Astrocyte (in vitro differentiated cells and primary cell): ENCODE measurements at regions not wholly inside any gene's neighbourhood (a gene's known extent, or its start where the extent isn't known, plus 50 kb on each side); places are given as distances from the start of the nearest gene placed in this dataset.

Experiments
- DNase-seq: peaks from one replicate; pipeline ENCODE4 v3.0.0-alpha.2; 2010; ENCODE audit warnings: low read depth
- FAIRE-seq: peaks from 2 replicates; lab custom pipeline; 2011; peaks lifted over from hg19 to GRCh38; lab: Jason Lieb, UNC
- H2AFZ ChIP-seq: 2 replicates; pipeline ENCODE4 v1.6.0; 2012; ENCODE audit warnings: low read depth, low read length, inconsistent platforms
- H3K27ac ChIP-seq: 2 replicates; pipeline ENCODE4 v1.5.1; 2011; ENCODE audit warnings: low read depth, low read length, inconsistent platforms
- H3K27me3 ChIP-seq: 2 replicates; pipeline ENCODE4 v1.6.0; 2011; ENCODE audit warnings: low read length, inconsistent platforms; ENCODE audit not compliant: insufficient read depth
- H3K36me3 ChIP-seq: 2 replicates; pipeline ENCODE4 v1.5.1; 2011; ENCODE audit warnings: low read length, inconsistent platforms; ENCODE audit not compliant: insufficient read depth
- H3K4me1 ChIP-seq: 2 replicates; pipeline ENCODE4 v1.5.1; 2011; ENCODE audit warnings: low read length, inconsistent platforms; ENCODE audit not compliant: insufficient read depth
- H3K4me2 ChIP-seq: 2 replicates; pipeline ENCODE4 v1.6.0; 2012; ENCODE audit warnings: low read length, inconsistent platforms
- H3K4me3 ChIP-seq: 2 replicates; pipeline ENCODE4 v1.5.1; 2011; ENCODE audit warnings: low read depth, mild to moderate bottlenecking, low read length, inconsistent platforms; ENCODE audit not compliant: insufficient read depth
- H3K79me2 ChIP-seq: 2 replicates; pipeline ENCODE4 v1.6.0; 2012; ENCODE audit warnings: mild to moderate bottlenecking, low read length, inconsistent platforms; ENCODE audit not compliant: insufficient read depth
- H3K9ac ChIP-seq: 2 replicates; pipeline ENCODE4 v1.6.0; 2012; ENCODE audit warnings: mild to moderate bottlenecking, low read length, inconsistent platforms
- H3K9me3 ChIP-seq: 2 replicates; pipeline ENCODE4 v1.5.1; 2012; ENCODE audit warnings: low read depth, mild to moderate bottlenecking, low read length, inconsistent platforms; ENCODE audit not compliant: insufficient read depth
- H4K20me1 ChIP-seq: 2 replicates; pipeline ENCODE4 v1.6.0; 2012; ENCODE audit warnings: low read length, inconsistent platforms; ENCODE audit not compliant: insufficient read depth
- H3K27ac Mint-ChIP-seq: one replicate; pipeline ENCODE4 v1.8.0; 2021; ENCODE audit warnings: mild to moderate bottlenecking, mixed read lengths; ENCODE audit not compliant: unreplicated experiment
- H3K27me3 Mint-ChIP-seq: one replicate; pipeline ENCODE4 v1.8.0; 2021; ENCODE audit warnings: low read depth, mixed read lengths; ENCODE audit not compliant: unreplicated experiment
- H3K36me3 Mint-ChIP-seq: one replicate; pipeline ENCODE4 v1.8.0; 2021; ENCODE audit warnings: low read depth, mixed read lengths; ENCODE audit not compliant: unreplicated experiment
- H3K4me1 Mint-ChIP-seq: one replicate; pipeline ENCODE4 v1.8.0; 2021; ENCODE audit warnings: low read depth, mixed read lengths; ENCODE audit not compliant: unreplicated experiment
- H3K4me3 Mint-ChIP-seq: one replicate; pipeline ENCODE4 v1.8.0; 2021; ENCODE audit warnings: mild to moderate bottlenecking, moderate library complexity, mixed read lengths; ENCODE audit not compliant: unreplicated experiment
- H3K9me3 Mint-ChIP-seq: one replicate; pipeline ENCODE4 v1.8.0; 2021; ENCODE audit warnings: mild to moderate bottlenecking, mixed read lengths; ENCODE audit not compliant: unreplicated experiment
- CTCF ChIP-seq: IDR thresholded peaks from 2 replicates; pipeline ENCODE4 v1.5.1; 2011; ENCODE audit warnings: low read depth, mild to moderate bottlenecking, inconsistent platforms, low read length, moderate library complexity; ENCODE audit not compliant: insufficient read depth
- EZH2 ChIP-seq: IDR thresholded peaks from 2 replicates; pipeline ENCODE4 v1.6.1; 2012; ENCODE audit warnings: mild to moderate bottlenecking, low read length, inconsistent platforms; ENCODE audit not compliant: insufficient read depth

DNA sequence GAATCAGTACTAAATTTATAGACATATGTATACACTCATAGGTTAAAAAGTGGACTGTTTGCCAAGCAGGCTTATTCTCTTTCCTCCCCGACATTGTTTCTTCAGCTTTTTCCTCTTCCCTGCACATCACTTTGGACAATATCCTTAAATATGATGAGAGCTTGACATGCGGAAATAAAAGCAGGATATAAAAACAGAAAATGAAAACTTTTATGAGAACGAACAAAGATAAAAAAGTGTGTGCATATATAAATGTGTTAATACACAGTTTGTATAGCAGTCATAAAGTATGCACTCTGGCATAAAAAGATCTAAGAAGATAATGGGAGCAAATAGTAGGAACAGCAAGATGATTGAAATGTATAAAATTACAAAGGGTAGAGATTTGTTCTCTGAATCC, 86.4 kb upstream of the IFNE start:
- Mint-ChIP-seq H3K4me1 (peaks cover 14% of the 10 kb centered on the region), H3K4me3 (no peak overlapping the region), H3K27me3 (no peaks in the 10 kb centered on the region), H3K36me3 (no peaks in the 10 kb centered on the region), H3K27ac (no peak overlapping the region), H3K9me3 (no peaks in the 10 kb centered on the region)
- no peak for FAIRE-seq
- Histone ChIP-seq H3K36me3 (no peaks in the 10 kb centered on the region), H3K4me2 (no peak overlapping the region), H3K27me3 (no peaks in the 10 kb centered on the region), H3K9ac (no peak overlapping the region), H4K20me1 (no peaks in the 10 kb centered on the region), H3K79me2 (peaks cover 82% of the 10 kb centered on the region), H2AFZ (no peak overlapping the region), H3K9me3 (no peaks in the 10 kb centered on the region), H3K27ac (no peak overlapping the region), H3K4me1 (peaks cover 16% of the 10 kb centered on the region), H3K4me3 (no peak overlapping the region)
- TF ChIP-seq CTCF (no peak), EZH2 (no peak)
- no peak for DNase-seq

DNA sequence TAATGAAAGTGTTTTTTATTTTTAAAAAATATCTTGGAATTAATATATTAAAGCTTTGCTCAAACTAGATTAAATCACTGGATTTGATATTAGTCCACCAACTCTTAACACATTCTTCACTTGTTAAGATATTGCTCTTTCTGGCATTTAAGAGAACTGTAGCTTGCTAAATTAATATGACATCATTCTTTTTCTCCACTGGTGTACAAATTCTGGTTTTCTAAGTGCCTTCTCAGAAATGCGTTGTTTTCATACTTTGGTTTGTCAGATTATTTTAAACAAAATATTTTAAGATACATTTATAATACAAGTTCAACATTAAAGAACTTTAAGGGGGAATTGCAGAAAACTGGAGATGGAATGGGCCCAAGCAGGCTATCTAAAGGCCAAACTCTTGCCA, 87.6 kb upstream of the IFNE start:
- Histone ChIP-seq H3K9ac (no peak overlapping the region), H2AFZ (no peak overlapping the region), H3K4me2 (no peak overlapping the region), H3K9me3 (no peaks in the 10 kb centered on the region), H3K4me3 (no peak overlapping the region), H3K27me3 (no peaks in the 10 kb centered on the region), H4K20me1 (no peaks in the 10 kb centered on the region), H3K4me1 (peaks cover 14% of the 10 kb centered on the region), H3K27ac (no peak overlapping the region), H3K36me3 (no peaks in the 10 kb centered on the region), H3K79me2 (peaks cover 81% of the 10 kb centered on the region)
- Mint-ChIP-seq H3K27me3 (no peaks in the 10 kb centered on the region), H3K4me3 (no peak overlapping the region), H3K27ac (no peak overlapping the region), H3K9me3 (no peaks in the 10 kb centered on the region), H3K4me1 (peaks cover 14% of the 10 kb centered on the region), H3K36me3 (no peaks in the 10 kb centered on the region)
- TF ChIP-seq EZH2 (no peak), CTCF (no peak)
- DNase-seq (no peak), FAIRE-seq (no peak)

- H3K27me3 ChIP-seq, result no peaks in the 10 kb centered on the region
- no peaks in the 10 kb centered on the region for H4K20me1 ChIP-seq
- FAIRE-seq, result peak; percentile 83
- no peaks in the 10 kb centered on the region for H3K36me3 ChIP-seq
- peak overlapping the region; percentile 3 for H3K4me2 ChIP-seq
- Mint-ChIP-seq H3K9me3 (no peaks in the 10 kb centered on the region), H3K36me3 (no peaks in the 10 kb centered on the region), H3K27ac (no peak overlapping the region), H3K4me1 (peaks cover 14% of the 10 kb centered on the region), H3K27me3 (no peaks in the 10 kb centered on the region), H3K4me3 (no peak overlapping the region)
- peaks cover 11% of the 10 kb centered on the region for H3K4me1 ChIP-seq
- TF ChIP-seq EZH2 (no peak), CTCF (no peak)
- H3K9ac ChIP-seq, result no peak overlapping the region
- H3K4me3 ChIP-seq, result no peak overlapping the region
- no peak overlapping the region for H3K27ac ChIP-seq
- no peak for DNase-seq
- peaks cover 88% of the 10 kb centered on the region for H3K79me2 ChIP-seq
- no peak overlapping the region for H2AFZ ChIP-seq
- H3K9me3 ChIP-seq, result no peaks in the 10 kb centered on the region
Measured at GRCh38 chr9:21570643-21571275, 88.6 kb upstream of the IFNE start.
